ENCODE measurements at regions not wholly inside any gene's neighbourhood (a gene's known extent, or its start where the extent isn't known, plus 50 kb on each side); places are given as distances from the start of the nearest gene placed in this dataset.
"Not testable (repeated sequence)": the region's sequence is repeated elsewhere in the genome, so short reads cannot be mapped to it uniquely, and the experiment has no call there.

DNA sequence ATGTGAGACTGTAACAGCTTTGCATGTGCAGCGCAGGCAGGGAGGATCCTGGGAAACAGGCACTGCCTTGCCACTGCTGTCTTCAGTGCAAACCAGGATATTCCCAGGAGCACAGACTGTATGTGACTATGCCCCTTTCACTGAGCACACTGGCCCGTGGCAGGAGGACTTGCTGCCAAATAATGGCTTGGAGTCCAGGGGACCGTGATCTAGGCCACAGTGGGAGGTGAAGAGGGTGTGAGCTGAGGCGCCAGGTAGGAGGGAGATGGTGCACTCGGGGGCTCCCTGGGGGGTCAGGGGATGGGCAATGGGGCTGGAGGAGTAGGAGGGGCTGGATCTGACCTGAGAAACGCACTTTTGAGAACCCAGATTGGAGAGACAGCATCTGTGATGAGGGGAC lies 193.4 kb upstream of the ZNF32 start:
- no peak overlapping the region for H3K27ac ChIP-seq
- WGBS, 4 donors, result 74 to 92% (median 91%) methylated on average over 6 of the region's 6 CpGs
- H3K4me3 ChIP-seq, result no peak overlapping the region
- no peaks in the 10 kb centered on the region for H3K27me3 ChIP-seq
- intact Hi-C loops (cut with DNase I), result loop anchor here in 2 of 10 donors (5.0 to 10.0 kb wide), 3 partner anchors 67 to 150 kb away; no protein-coding TSS in a partner anchor
- no peak for ATAC-seq
- H3K4me1 ChIP-seq, result peaks cover 0 to 36% (median 12%) of the 10 kb centered on the region in 12 donors
- DNase-seq, result no peak
- no peaks in the 10 kb centered on the region for H3K36me3 ChIP-seq
- TF ChIP-seq CTCF (IDR thresholded peaks at IDR 0.05), result no peak
- TF ChIP-seq POLR2A (IDR thresholded peaks at IDR 0.05), result no peak
- H3K9me3 ChIP-seq, result no peaks in the 10 kb centered on the region

DNA sequence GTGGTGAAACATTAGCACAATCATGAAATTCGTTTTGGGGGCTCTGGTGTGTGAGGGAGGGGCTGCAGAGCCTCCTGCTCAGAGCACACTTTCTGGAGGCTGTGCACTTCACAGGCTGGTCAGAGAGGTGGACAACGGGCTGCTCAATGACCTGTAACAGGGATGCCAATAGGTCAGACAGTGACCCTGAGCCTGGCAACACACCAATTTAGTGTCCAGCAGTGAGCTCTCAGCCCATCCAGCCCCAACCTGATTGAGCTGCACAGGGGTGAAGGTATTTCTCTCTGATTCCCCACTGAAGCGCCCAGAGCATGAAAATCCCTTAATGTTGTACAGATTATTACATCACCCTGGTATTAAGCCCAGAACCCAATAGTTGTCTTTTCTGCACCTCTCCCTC lies 191.3 kb upstream of the ZNF32 start:
- Histone ChIP-seq H3K27ac (no peak overlapping the region), H3K36me3 (no peaks in the 10 kb centered on the region), H3K27me3 (no peaks in the 10 kb centered on the region), H3K4me1 (peaks cover 0 to 23% (median 0%) of the 10 kb centered on the region in 12 donors), H3K4me3 (no peak overlapping the region), H3K9me3 (peaks cover 0 to 13% (median 0%) of the 10 kb centered on the region in 12 donors)
- TF ChIP-seq CTCF (IDR thresholded peaks at IDR 0.05) (no peak), POLR2A (IDR thresholded peaks at IDR 0.05) (no peak)
- ATAC-seq (no peak), DNase-seq (no peak)
- intact Hi-C loops (cut with DNase I), result loop anchor here in 2 of 10 donors (5.0 to 10.0 kb wide), 3 partner anchors 65 to 148 kb away; no protein-coding TSS in a partner anchor
- WGBS, 4 donors, result 86 to 90% (median 87%) methylated on average over 3 of the region's 3 CpGs

DNA sequence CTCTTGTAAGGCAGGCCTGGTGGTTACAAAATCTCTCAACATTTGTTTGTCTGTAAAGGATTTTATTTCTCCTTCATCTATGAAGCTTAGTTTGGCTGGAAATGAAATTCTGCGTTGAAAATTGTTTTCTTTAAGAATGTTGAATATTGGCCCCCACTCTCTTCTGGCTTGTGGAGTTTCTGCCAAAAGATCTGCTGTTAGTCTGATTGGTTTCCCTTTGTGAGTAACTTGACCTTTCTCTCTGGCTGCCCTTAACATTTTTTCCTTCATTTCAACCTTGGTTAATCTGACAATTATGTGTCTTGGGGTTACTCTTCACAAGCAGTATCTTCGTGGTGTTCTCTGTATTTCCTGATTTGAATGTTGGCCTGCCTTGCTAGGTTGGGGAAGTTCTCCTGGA lies 186.1 kb upstream of the ZNF32 start:
- H3K36me3 ChIP-seq; H3K4me1 ChIP-seq; H3K27me3 ChIP-seq; ATAC-seq; intact Hi-C loops (cut with DNase I); DNase-seq; H3K27ac ChIP-seq; H3K4me3 ChIP-seq: not testable (repeated sequence)
- 65 to 78% (median 69%) methylated on average over 2 of the region's 2 CpGs for WGBS, 4 donors
- H3K9me3 ChIP-seq, result peaks cover 0 to 22% (median 0%) of the 10 kb centered on the region in 12 donors

DNA sequence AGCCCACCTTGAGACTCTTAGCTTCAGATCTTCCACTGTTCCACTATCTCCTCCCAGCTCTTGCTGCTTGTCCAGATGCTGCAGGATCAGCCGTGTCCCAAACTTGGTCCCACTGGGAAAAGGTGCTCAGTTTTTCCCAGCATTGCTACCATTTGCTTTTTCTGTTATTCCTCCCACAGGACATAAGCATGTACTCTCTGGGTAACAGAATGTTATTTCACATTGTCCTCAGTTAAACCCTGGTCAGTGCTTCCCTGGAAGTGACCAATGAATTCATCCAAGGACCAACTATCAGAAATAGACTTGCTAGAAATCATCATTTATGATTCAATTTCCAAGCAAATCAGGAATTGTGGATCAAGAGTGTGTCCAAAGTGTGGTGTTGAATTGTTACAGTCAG lies 179.2 kb upstream of the ZNF32 start:
- DNase-seq (peak in 1 of 5 donors; percentile 45), ATAC-seq (peak in 1 of 4 donors; percentile 8)
- Histone ChIP-seq H3K27ac (peak overlapping the region in 7 of 12 donors; percentile 13 to 96 (median 52)), H3K36me3 (no peaks in the 10 kb centered on the region), H3K4me3 (no peak overlapping the region), H3K9me3 (peaks cover 0 to 24% (median 2%) of the 10 kb centered on the region in 12 donors), H3K27me3 (no peaks in the 10 kb centered on the region), H3K4me1 (peaks cover 0 to 35% (median 26%) of the 10 kb centered on the region in 12 donors)
- intact Hi-C loops (cut with DNase I), result no loop called here
- WGBS, 4 donors, result 66 to 88% (median 70%) methylated on average over 1 of the region's 1 CpG
- no peak for TF ChIP-seq CTCF (IDR thresholded peaks at IDR 0.05)
- TF ChIP-seq POLR2A (IDR thresholded peaks at IDR 0.05), result no peak

DNA sequence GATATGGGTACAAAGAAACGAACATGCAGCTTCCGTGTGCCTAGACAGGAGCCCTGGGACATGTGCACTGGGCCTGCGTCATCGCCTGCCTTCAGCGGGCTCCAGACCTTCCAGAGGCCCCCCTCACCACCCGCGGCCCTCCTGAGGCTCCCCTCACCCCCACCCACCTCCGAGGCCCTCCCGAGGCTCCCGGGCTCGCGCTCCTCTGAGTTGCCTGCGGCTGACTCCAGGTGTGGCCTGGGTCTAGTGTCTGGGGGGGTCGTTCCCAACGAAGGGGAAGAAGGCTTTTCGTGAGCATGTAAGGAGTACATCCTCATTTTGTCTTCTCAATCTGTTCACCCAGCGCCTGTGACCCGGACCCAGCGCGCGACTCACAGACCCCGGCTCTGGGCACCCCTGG lies 177.3 kb upstream of the ZNF32 start:
- TF ChIP-seq CTCF (IDR thresholded peaks at IDR 0.05) (no peak), POLR2A (IDR thresholded peaks at IDR 0.05) (no peak)
- peak overlapping the region in 10 of 12 donors; percentile 72 to 97 (median 92) for H3K27ac ChIP-seq
- intact Hi-C loops (cut with DNase I), result no loop called here
- H3K9me3 ChIP-seq, result peaks cover 0 to 24% (median 2%) of the 10 kb centered on the region in 12 donors
- no peaks in the 10 kb centered on the region for H3K36me3 ChIP-seq
- 93 to 95% (median 94%) methylated on average over 22 of the region's 22 CpGs for WGBS, 4 donors
- H3K4me3 ChIP-seq, result no peak overlapping the region
- ATAC-seq (no peak), DNase-seq (no peak)
- no peaks in the 10 kb centered on the region for H3K27me3 ChIP-seq
- peaks cover 0 to 50% (median 35%) of the 10 kb centered on the region in 12 donors for H3K4me1 ChIP-seq
